HG03095 (cell line): ENCODE measurements at regions not wholly inside any gene's neighbourhood (a gene's known extent, or its start where the extent isn't known, plus 50 kb on each side); places are given as distances from the start of the nearest gene placed in this dataset.

Source experiments
- ATAC-seq: cut with Tn5 transposase; IDR thresholded peaks from one replicate; pipeline ENCODE4 v1.9.1; 2021; ENCODE audit warnings: moderate library complexity; ENCODE audit not compliant: unreplicated experiment

- no peak for ATAC-seq
Observed at GRCh38 chr12:108029051-108029835, 99.8 kb upstream of the WSCD2 start.

- ATAC-seq, result no peak
Observed at GRCh38 chr12:108033090-108033489, 96.0 kb upstream of the WSCD2 start.

DNA sequence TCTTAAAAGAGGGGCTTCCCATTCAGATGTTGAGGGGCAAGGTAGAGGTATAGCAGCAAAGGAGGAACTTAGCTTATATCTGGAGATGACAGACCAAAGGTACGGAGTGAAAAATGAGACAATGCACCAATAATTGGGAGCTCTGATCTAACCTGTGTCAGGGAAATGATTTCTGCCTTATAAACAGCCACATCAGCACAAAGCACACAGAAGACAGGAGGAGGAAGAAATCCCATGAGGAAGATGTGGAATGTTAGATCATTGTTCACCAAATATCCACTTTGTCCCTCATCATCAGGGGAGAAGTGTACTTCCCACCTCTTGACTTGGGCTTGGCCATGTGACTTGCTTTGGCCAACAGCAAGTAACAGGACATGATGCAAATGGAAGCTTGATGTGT, 93.7 kb upstream of the WSCD2 start:
- no peak for ATAC-seq

- ATAC-seq, result no peak
Observed at GRCh38 chr12:108037960-108038359, 91.1 kb upstream of the WSCD2 start.

- ATAC-seq, result no peak
Observed at GRCh38 chr12:108039794-108040193, 89.3 kb upstream of the WSCD2 start.

- no peak for ATAC-seq
Observed at GRCh38 chr12:108040947-108041346, 88.1 kb upstream of the WSCD2 start.

DNA sequence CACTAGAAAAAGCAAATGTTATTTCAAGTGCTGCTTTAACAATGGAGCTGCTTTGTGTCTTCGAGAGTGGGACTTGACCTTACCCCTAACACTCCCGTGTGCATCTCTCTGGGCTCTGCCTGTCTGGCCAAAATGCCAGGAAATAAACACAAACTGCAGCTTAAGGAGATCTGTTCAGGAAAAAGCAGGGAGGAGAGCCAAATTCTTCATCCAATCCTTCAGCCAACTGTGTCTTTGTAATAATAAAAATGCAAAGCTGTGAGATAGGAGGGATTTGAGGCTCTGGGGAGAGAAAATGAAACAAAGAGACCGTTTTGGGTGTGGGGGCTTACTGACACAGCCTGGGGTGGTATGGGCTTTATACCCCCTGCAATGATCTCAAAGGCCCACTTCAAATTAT, 85.8 kb upstream of the WSCD2 start:
- no peak for ATAC-seq

DNA sequence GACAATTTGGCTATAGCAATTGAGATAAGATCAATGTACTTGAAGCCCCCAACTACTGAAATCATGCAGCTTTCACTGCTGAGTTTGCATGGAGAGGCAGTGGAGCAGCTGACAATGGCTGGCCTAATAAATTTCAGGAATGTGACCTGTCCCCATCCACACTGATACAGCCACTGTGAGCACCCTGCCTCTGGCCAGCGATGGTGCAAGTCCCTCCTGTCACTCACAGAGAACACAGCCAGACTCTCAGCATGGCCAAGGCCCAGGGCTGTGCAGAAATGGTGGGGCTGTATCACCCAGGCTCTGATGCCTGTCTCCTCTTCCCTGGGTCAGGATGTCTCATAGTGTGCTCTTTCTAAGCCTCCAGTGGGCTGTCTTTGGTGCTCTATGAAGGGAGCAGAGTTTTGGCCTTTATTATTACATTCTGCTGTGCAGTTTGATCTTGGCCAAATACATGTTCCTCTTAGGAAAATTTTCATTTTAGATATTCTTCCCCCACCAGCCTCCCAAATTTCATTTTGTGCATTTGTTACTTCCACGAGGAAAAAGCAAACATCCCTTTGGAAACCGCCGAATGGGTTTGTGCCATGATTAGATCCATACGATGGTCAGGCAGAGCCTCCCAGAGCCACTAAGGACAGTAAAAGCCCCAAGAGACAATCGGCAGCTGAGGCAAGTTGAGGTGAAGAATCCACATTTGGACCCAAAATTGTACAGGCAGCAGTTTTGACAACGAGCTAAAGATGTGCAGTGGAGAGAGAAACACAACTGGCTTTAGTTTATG, 85.1 kb upstream of the WSCD2 start:
- ATAC-seq, result no peak

DNA sequence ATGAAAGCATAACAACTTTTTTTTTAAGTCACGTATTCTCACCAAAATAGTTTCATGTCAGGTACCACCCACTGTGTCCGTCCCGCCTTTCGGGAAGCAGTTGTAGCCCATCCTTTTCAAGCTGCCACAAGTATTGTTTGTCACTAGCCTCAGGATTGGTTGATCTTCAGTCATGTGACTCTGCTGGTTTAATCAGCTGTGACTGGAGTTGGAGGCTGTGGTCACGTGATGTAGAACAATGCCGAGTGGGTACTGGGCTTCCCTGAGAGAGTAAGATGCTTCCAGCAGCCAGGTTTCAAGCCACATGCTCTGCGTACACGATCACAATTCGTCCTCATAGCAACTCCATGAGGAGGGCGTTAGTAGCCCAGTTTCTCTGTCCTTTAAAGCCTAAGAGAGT, 83.0 kb upstream of the WSCD2 start:
- no peak for ATAC-seq

DNA sequence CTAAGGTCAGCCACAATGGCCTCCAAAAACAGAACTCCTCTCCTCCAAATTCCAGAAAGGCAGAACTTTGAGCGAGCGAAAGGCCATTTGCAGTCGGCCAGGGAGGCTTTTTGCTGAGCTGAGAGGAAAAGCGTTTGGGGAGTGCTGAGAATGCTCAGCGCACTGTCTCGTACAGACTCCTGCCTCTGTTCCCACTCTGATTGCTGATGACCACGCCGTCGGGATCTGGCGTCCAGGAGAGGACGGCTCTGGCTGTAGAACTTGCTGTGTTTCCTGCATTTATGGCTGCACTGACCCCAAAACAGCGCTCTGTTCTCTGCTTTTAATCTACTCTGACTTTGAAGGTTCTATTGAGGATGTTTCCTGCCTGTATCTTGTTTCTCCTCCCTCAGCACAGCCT, 82.4 kb upstream of the WSCD2 start:
- ATAC-seq, result no peak

DNA sequence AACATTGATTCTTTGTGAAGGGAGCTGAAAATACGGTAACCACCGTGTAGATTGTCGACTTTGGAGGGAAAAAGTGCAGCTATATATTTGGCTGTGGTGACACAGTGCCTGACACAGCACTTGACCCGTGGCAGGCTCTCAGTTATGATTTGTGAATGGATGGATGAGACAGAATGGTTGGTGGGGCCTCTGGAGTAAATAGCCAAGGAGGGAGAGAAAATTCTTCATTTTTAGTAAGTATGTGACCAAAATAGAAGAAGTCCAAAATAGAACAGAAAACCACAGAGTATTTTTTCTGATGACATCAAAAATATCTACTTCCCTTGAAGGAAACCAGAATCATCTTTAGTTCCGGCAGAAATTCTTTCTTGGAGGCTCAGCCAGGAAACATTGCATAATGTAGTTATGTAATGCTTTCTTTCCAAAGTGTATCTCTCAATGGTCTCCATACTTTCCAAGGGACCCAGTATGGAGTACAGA, 82.0 kb upstream of the WSCD2 start:
- ATAC-seq, result no peak

DNA sequence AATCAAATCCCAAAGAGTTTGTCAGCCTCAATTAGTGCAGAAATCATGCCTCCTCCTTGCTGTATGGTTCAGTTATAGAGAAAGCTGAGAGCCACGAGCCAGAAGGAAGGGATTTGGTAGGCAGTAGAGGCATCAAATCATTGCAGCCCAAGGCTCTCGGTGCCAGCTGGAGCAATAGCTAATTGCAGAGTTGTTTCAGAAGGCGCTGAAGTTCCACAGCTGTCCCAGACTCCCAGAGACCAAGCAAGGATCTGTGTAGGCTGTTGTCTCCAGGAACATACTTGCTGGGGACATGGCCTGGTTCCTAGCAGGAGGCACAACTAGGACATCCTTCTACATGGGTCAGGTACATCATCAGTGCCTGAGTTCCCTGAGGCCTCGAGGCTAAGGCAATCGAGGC, 80.4 kb upstream of the WSCD2 start:
- ATAC-seq, result no peak

DNA sequence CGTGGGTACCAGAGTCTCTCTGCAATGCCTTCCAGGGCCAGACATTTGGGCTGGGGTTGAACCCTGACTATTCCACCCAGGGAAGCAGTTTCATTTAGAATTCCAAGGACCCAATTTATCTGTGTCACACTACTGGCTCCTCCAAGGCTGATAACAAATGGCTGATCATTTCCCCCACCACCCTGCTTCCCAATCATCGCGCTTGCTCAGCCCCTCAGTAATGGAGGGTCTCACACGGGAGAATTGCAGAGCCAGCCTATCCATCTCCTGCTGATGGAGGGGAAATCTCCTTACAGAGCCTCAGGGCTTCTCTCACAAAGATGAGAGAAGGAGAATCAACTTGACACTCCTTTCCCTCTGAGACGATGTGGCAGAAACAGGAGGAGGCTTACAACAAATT, 78.4 kb upstream of the WSCD2 start:
- ATAC-seq, result no peak

DNA sequence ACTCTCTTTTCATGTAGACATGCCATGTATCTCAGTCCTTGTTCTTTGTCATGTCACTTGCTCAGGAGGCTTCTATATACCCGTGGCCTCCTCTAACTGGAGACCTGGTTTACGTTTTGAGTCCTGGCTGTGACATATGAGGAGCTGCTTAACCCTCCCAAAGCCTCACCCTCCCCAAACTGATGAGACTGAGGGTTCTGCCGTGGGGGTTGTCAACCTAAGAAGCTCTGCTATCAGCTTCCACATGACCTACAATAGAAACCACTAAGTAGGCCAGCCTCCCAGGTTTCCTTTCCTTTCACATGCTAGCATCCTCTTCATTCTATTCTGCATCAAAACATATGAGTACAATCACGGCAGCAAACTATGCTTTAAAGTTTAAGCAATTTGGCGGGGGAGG, 76.8 kb upstream of the WSCD2 start:
- ATAC-seq, result no peak

DNA sequence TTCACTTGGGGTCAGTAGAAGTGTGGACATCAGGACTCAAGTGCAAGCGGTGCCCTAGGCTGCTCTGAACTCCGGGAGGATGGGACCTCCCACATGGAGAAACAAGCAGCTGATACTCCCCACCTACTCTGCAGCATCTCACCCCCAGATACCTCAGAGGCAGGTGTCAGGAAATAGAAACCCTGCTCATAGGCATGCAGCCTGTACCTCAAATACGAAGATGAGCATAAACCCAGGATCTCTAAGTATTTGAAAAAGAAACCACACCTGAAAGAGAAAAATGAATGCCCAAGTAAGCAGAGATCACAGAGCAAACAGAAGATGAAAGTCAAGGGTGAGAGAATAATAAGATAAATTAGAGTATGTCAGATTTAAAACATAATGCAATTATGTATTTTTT, 75.6 kb upstream of the WSCD2 start:
- no peak for ATAC-seq

DNA sequence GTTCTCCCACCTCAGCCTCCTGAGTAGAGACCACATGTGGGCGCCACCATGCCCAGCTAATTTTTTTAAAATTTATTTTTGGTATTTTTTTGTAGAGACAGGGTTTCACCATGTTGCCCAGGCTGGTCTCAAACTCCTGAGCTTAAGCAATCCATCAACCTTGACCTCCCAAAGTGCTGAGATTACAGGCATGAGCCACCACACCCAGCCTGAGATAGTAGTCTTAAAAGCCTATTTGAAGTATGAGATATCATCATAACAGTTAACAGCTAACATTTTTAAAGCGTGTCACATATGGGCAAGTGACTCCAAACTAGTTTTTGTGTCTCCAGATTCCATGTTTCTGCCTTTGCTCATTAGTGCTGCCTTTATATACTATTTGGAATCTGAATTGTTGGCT, 74.6 kb upstream of the WSCD2 start:
- no peak for ATAC-seq

GRCh38 chr12:108055141-108055540, 73.9 kb upstream of the WSCD2 start:
- ATAC-seq, result no peak

- no peak for ATAC-seq
Observed at GRCh38 chr12:108060067-108060466, 69.0 kb upstream of the WSCD2 start.

GRCh38 chr12:108060903-108061302, 68.2 kb upstream of the WSCD2 start:
- ATAC-seq, result no peak

DNA sequence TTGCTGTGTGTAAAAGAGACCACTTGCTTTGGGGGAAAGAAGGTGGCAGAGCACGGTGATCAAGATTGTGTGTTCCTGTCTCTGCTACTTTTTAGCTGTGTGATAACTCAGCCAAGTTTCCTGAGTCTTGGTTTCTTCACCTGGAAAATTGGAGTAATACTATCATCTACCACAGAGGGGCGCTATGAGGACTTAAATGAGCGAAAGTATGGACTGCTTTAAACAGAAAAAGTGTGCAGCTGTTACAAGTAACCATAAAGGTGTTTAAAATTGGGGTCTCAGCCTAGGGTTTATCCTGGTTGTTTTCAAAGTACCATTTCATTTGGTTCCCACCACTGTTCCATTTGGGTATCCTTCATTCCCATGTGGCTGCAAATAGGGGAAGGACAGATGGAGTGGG, 65.9 kb upstream of the WSCD2 start:
- ATAC-seq, result no peak

GRCh38 chr12:108065069-108065468, 64.0 kb upstream of the WSCD2 start:
- no peak for ATAC-seq
